ENCODE measurements at regions not wholly inside any gene's neighbourhood (a gene's known extent, or its start where the extent isn't known, plus 50 kb on each side); places are given as distances from the start of the nearest gene placed in this dataset.

DNA sequence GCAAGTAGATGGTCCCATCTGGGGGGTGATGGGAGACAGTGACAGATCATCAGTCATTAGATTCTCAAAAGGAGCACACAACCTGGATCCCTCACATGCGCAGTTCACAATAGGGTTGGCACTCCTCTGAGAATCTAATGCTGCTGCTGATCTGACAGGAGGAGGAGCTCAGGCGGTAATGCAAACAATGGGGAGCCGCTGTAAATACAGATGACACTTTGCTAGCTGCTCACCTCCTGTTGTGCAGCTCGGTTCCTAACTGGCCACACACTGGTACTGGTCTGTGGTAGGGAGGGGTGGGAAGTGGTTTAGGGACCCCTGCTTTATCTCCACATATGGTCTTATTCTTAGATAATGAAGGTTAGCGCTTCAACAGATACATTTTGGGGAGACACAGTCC, 506.6 kb downstream of the PLCL1 start:
- peaks cover 0 to 12% (median 3%) of the 10 kb centered on the region in 3 donors for H3K27me3 ChIP-seq (ENCODE audit: control insufficient read depth in 3 of 3, insufficient read depth in 3 of 3, low read length in 2 of 3)
- WGBS, 2 donors, result 74 to 78% methylated on average over 5 of the region's 5 CpGs
- no peaks in the 10 kb centered on the region for H3K9me3 ChIP-seq (ENCODE audit: control insufficient read depth in 4 of 4, insufficient read depth in 3 of 4, low read length in 3 of 4)
- H3K4me3 ChIP-seq, result no peak overlapping the region
- H3K36me3 ChIP-seq (ENCODE audit: control insufficient read depth in 4 of 4, insufficient read depth in 4 of 4, low read length in 4 of 4), result no peaks in the 10 kb centered on the region
- H3K27ac ChIP-seq (ENCODE audit: low read depth in 1 of 2, low read length in 1 of 2), result no peak overlapping the region
- H3K9ac ChIP-seq (ENCODE audit: insufficient read depth in 1 of 2, low read length in 2 of 2), result no peak overlapping the region
- DNase-seq, result no peak
- no peak for ATAC-seq (ENCODE audit: insufficient read depth, low FRiP score)
- TF ChIP-seq, protein P1, sequence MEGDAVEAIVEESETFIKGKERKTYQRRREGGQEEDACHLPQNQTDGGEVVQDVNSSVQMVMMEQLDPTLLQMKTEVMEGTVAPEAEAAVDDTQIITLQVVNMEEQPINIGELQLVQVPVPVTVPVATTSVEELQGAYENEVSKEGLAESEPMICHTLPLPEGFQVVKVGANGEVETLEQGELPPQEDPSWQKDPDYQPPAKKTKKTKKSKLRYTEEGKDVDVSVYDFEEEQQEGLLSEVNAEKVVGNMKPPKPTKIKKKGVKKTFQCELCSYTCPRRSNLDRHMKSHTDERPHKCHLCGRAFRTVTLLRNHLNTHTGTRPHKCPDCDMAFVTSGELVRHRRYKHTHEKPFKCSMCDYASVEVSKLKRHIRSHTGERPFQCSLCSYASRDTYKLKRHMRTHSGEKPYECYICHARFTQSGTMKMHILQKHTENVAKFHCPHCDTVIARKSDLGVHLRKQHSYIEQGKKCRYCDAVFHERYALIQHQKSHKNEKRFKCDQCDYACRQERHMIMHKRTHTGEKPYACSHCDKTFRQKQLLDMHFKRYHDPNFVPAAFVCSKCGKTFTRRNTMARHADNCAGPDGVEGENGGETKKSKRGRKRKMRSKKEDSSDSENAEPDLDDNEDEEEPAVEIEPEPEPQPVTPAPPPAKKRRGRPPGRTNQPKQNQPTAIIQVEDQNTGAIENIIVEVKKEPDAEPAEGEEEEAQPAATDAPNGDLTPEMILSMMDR (IDR thresholded peaks at IDR 0.05; ENCODE audit: control extremely low read depth, extremely low read depth), result no peak
- H3K4me1 ChIP-seq (ENCODE audit: control insufficient read depth in 5 of 5, insufficient read depth in 5 of 5, low read length in 5 of 5), result no peaks in the 10 kb centered on the region

- TF ChIP-seq, protein P1 (IDR thresholded peaks at IDR 0.05; ENCODE audit: control extremely low read depth, extremely low read depth), result peak; percentile 31
- peaks cover 0 to 12% (median 3%) of the 10 kb centered on the region in 3 donors for H3K27me3 ChIP-seq (ENCODE audit: control insufficient read depth in 3 of 3, insufficient read depth in 3 of 3, low read length in 2 of 3)
- H3K4me3 ChIP-seq, result no peak overlapping the region
- no peaks in the 10 kb centered on the region for H3K36me3 ChIP-seq (ENCODE audit: control insufficient read depth in 4 of 4, insufficient read depth in 4 of 4, low read length in 4 of 4)
- 4 to 5% methylated on average over 8 of the region's 8 CpGs for WGBS, 2 donors
- H3K9ac ChIP-seq (ENCODE audit: insufficient read depth in 1 of 2, low read length in 2 of 2), result no peak overlapping the region
- DNase-seq (peak; percentile 59 to 72 (median 59)), ATAC-seq (ENCODE audit: insufficient read depth, low FRiP score) (no peak)
- H3K9me3 ChIP-seq (ENCODE audit: control insufficient read depth in 4 of 4, insufficient read depth in 3 of 4, low read length in 3 of 4), result no peaks in the 10 kb centered on the region
- peaks cover 0 to 5% (median 0%) of the 10 kb centered on the region in 5 donors for H3K4me1 ChIP-seq (ENCODE audit: control insufficient read depth in 5 of 5, insufficient read depth in 5 of 5, low read length in 5 of 5)
- H3K27ac ChIP-seq (ENCODE audit: low read depth in 1 of 2, low read length in 1 of 2), result no peak overlapping the region
Measured at GRCh38 chr2:198309673-198310280, 505.4 kb downstream of the PLCL1 start.

DNA sequence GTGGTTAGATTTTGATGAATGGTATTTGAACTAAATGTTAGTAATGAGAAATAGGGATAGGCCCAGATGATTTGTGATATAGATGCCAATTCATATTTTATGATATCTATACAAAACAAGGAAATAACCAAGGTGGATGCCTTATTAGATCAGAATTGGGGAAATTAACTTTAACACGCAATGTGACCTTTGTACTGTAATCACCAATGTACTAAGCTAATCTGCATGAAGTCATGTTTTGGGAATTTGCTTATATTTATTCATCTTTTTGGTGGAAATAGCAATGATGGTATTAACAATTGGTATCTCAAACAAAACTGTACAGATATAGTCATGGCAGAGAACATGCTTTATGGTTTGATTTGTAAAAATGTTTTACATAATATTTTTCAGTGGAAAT, 504.7 kb downstream of the PLCL1 start:
- DNase-seq (no peak), ATAC-seq (ENCODE audit: insufficient read depth, low FRiP score) (no peak)
- 85 to 100% methylated on average over 1 of the region's 1 CpG for WGBS, 2 donors
- no peak overlapping the region for H3K4me3 ChIP-seq
- no peak overlapping the region for H3K9ac ChIP-seq (ENCODE audit: insufficient read depth in 1 of 2, low read length in 2 of 2)
- H3K27me3 ChIP-seq (ENCODE audit: control insufficient read depth in 3 of 3, insufficient read depth in 3 of 3, low read length in 2 of 3), result peaks cover 0 to 12% (median 0%) of the 10 kb centered on the region in 3 donors
- H3K27ac ChIP-seq (ENCODE audit: low read depth in 1 of 2, low read length in 1 of 2), result no peak overlapping the region
- H3K4me1 ChIP-seq (ENCODE audit: control insufficient read depth in 5 of 5, insufficient read depth in 5 of 5, low read length in 5 of 5), result peaks cover 0 to 5% (median 0%) of the 10 kb centered on the region in 5 donors
- TF ChIP-seq, protein P1 (IDR thresholded peaks at IDR 0.05; ENCODE audit: control extremely low read depth, extremely low read depth), result no peak
- H3K9me3 ChIP-seq (ENCODE audit: control insufficient read depth in 4 of 4, insufficient read depth in 3 of 4, low read length in 3 of 4), result no peaks in the 10 kb centered on the region
- H3K36me3 ChIP-seq (ENCODE audit: control insufficient read depth in 4 of 4, insufficient read depth in 4 of 4, low read length in 4 of 4), result no peaks in the 10 kb centered on the region

DNA sequence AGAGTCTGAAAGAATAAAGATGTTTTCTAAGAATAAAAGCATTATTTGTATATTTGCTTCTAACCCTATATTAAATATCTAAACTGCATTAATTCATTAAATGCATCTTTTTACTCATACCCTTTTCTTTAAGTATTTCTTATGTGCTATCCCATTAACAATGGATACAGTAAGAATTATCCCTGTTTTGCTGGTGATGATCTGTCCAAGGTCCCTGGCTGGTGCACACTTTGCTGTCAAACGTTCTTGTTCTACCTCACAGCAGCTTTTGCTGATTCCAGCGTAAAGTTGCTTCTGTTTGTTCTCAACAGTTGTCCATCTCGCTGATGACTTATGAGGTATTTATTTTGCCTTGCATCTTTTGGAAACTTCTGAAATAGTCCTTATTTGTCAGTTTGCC, 504.0 kb downstream of the PLCL1 start:
- no peaks in the 10 kb centered on the region for H3K36me3 ChIP-seq (ENCODE audit: control insufficient read depth in 4 of 4, insufficient read depth in 4 of 4, low read length in 4 of 4)
- TF ChIP-seq, protein P1 (IDR thresholded peaks at IDR 0.05; ENCODE audit: control extremely low read depth, extremely low read depth), result no peak
- no peak overlapping the region for H3K4me3 ChIP-seq
- ATAC-seq (ENCODE audit: insufficient read depth, low FRiP score), result no peak
- H3K9me3 ChIP-seq (ENCODE audit: control insufficient read depth in 4 of 4, insufficient read depth in 3 of 4, low read length in 3 of 4), result no peaks in the 10 kb centered on the region
- peaks cover 0 to 5% (median 0%) of the 10 kb centered on the region in 5 donors for H3K4me1 ChIP-seq (ENCODE audit: control insufficient read depth in 5 of 5, insufficient read depth in 5 of 5, low read length in 5 of 5)
- peaks cover 0 to 7% (median 0%) of the 10 kb centered on the region in 3 donors for H3K27me3 ChIP-seq (ENCODE audit: control insufficient read depth in 3 of 3, insufficient read depth in 3 of 3, low read length in 2 of 3)
- DNase-seq, result no peak
- H3K27ac ChIP-seq (ENCODE audit: low read depth in 1 of 2, low read length in 1 of 2), result no peak overlapping the region
- 86 to 89% methylated on average over 3 of the region's 3 CpGs for WGBS, 2 donors
- no peak overlapping the region for H3K9ac ChIP-seq (ENCODE audit: insufficient read depth in 1 of 2, low read length in 2 of 2)
